Liver (tissue), 3 donors: ENCODE measurements at regions not wholly inside any gene's neighbourhood (a gene's known extent, or its start where the extent isn't known, plus 50 kb on each side); places are given as distances from the start of the nearest gene placed in this dataset.

Experiments used
- CTCF ChIP-seq: fragments of 150-350 bp; IDR thresholded peaks from 2 replicates; pipeline ENCODE4 v1.5.1; 2017; ENCODE audit warnings: improper control_type of control experiment, low read depth, low read length; ENCODE audit not compliant: missing input control
- EGR1 ChIP-seq, 2 donors: IDR thresholded peaks; 2 replicates each; pipeline ENCODE4 v1.6.1; 2016 to 2018; ENCODE audit warnings: antibody characterized with exemption in 2 of 2, low read depth in 2 of 2
- GABPA ChIP-seq, 2 donors: IDR thresholded peaks in 1 of 2; conservative IDR thresholded peaks in 1 of 2; 2 replicates each; pipeline ENCODE4 v1.6.1; 2016; ENCODE audit warnings: antibody characterized with exemption in 2 of 2, mild to moderate bottlenecking in 1 of 2, moderate library complexity in 1 of 2
- JUND ChIP-seq, 2 donors: IDR thresholded peaks; 2 replicates each; pipeline ENCODE4 v1.6.1; 2016; ENCODE audit warnings: antibody characterized with exemption in 2 of 2
- MAX ChIP-seq: IDR thresholded peaks from 2 replicates; pipeline ENCODE4 v1.6.1; 2016; ENCODE audit warnings: antibody characterized with exemption
- RAD21 ChIP-seq, 2 donors: IDR thresholded peaks; 2 replicates each; pipeline ENCODE4 v1.6.1; 2016; ENCODE audit warnings: antibody characterized with exemption in 2 of 2, mild to moderate bottlenecking in 2 of 2
- REST ChIP-seq: IDR thresholded peaks from 2 replicates; pipeline ENCODE4 v1.6.1; 2016; ENCODE audit warnings: antibody characterized with exemption, mild to moderate bottlenecking
- SP1 ChIP-seq: IDR thresholded peaks from 2 replicates; pipeline ENCODE4 v1.6.1; 2018; ENCODE audit warnings: antibody characterized with exemption, mild to moderate bottlenecking
- TAF1 ChIP-seq: conservative IDR thresholded peaks from 2 replicates; pipeline ENCODE4 v1.6.1; 2016; ENCODE audit warnings: antibody characterized with exemption, mild to moderate bottlenecking
- donor health status: healthy.
- donor health status: healthy.

- TF ChIP-seq CTCF: no peak
- no peak for TF ChIP-seq SP1
- TF ChIP-seq MAX: no peak
- no peak for TF ChIP-seq JUND (IDR thresholded peaks at IDR 0.05)
- no peak for TF ChIP-seq EGR1 (IDR thresholded peaks at IDR 0.05; ENCODE audit: low read depth in 2 of 2)
- no peak for TF ChIP-seq RAD21 (IDR thresholded peaks at IDR 0.05)
- TF ChIP-seq REST: no peak
- TF ChIP-seq GABPA (IDR thresholded peaks at IDR 0.05 in 1 of 2, conservative IDR thresholded peaks at IDR 0.05 in 1 of 2): no peak
- no peak for TF ChIP-seq TAF1
Observed at GRCh38 chr4:4761128-4761982, 98.1 kb upstream of the MSX1 start.
